Type B pancreatic cell (in vitro differentiated cells): ENCODE measurements at regions not wholly inside any gene's neighbourhood (a gene's known extent, or its start where the extent isn't known, plus 50 kb on each side); places are given as distances from the start of the nearest gene placed in this dataset.

Source experiments
- DNase-seq: peaks from one replicate; pipeline ENCODE4 v3.0.0; 2021; ENCODE audit warnings: mixed read lengths; ENCODE audit not compliant: unreplicated experiment; ENCODE audit errors: extremely low spot score
- H3K27ac Mint-ChIP-seq: 2 replicates; pipeline ENCODE4 v1.8.0; 2021; ENCODE audit warnings: mild to moderate bottlenecking, mixed read lengths
- H3K27me3 Mint-ChIP-seq: 2 replicates; pipeline ENCODE4 v1.8.0; 2021; ENCODE audit warnings: mixed read lengths
- H3K36me3 Mint-ChIP-seq: 2 replicates; pipeline ENCODE4 v1.8.0; 2021; ENCODE audit warnings: mixed read lengths
- H3K4me1 Mint-ChIP-seq: one replicate; pipeline ENCODE4 v1.8.0; 2021; ENCODE audit warnings: mixed read lengths; ENCODE audit not compliant: unreplicated experiment
- H3K4me3 Mint-ChIP-seq: 2 replicates; pipeline ENCODE4 v1.8.0; 2021; ENCODE audit warnings: mild to moderate bottlenecking, mixed read lengths
- H3K9me3 Mint-ChIP-seq: 2 replicates; pipeline ENCODE4 v1.8.0; 2021; ENCODE audit warnings: mixed read lengths
- CTCF ChIP-seq: fragments of 200-600 bp; sonication (generic); conservative IDR thresholded peaks from 2 replicates; pipeline ENCODE4 v1.5.0; 2021; ENCODE audit warnings: antibody characterized with exemption, mild to moderate bottlenecking

DNA sequence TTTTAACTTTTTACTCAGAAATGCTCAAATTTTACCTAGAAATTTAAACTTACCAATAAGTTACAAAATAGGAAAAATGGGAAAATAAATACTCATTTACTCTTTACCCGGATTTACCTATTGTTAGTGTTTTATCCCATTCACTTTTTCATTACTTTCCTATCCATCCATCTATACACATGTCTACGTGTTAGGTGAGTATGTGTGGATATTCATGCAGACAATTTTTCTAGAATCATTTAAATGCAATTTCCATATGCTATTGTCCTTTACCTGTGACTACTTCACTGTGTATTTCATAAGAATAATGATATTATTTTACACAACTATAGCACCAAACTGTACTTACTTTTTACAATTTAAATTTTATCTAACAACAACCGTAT is 896.6 kb upstream of the INTU start:
- Mint-ChIP-seq H3K9me3 (no peaks in the 10 kb centered on the region), H3K4me1 (no peaks in the 10 kb centered on the region), H3K36me3 (no peaks in the 10 kb centered on the region), H3K27me3 (no peaks in the 10 kb centered on the region), H3K4me3 (no peak overlapping the region), H3K27ac (no peak overlapping the region)
- DNase-seq, result no peak
- TF ChIP-seq CTCF, result no peak

DNA sequence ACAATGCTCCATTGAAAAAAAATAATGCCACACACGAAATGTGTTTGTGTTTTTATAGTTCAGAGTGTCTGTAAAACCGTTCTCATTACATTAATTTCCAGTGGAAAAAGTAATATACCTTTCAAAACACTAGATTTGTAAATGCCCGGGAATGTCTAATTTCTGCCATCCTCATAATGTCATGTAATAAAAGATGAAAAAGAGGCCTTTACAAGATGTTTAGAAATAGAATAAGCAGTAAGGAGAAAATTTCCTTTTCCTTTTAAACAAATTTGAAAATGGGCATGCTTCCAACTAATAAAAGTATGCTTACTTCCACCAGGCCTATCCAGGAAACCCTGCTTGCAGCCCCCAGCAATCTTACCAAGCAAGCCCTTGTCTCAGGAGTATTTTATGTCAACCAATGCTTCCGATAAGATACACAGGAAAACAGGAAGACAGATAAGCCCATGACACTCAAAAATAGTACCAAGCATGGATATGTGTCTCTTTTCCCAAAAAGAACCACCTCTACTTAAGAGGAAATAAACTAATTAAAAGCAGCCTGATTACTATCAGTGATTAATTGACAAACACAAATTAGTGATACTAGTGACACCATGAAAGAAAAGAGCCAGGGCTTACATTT is 894.7 kb upstream of the INTU start:
- no peak overlapping the region for H3K4me3 Mint-ChIP-seq
- no peak for DNase-seq
- H3K9me3 Mint-ChIP-seq, result no peaks in the 10 kb centered on the region

GRCh38 chr4:126738527-126738923 is 894.2 kb upstream of the INTU start:
- Mint-ChIP-seq H3K4me1 (no peaks in the 10 kb centered on the region), H3K9me3 (no peaks in the 10 kb centered on the region), H3K36me3 (no peaks in the 10 kb centered on the region), H3K27ac (no peak overlapping the region), H3K4me3 (no peak overlapping the region), H3K27me3 (no peaks in the 10 kb centered on the region)
- no peak for DNase-seq
- TF ChIP-seq CTCF, result no peak

More for the DNA sequence above, 894.7 kb upstream of the INTU start:
- Mint-ChIP-seq H3K4me1 (no peaks in the 10 kb centered on the region), H3K27ac (no peak overlapping the region), H3K36me3 (no peaks in the 10 kb centered on the region), H3K27me3 (no peaks in the 10 kb centered on the region)
- no peak for TF ChIP-seq CTCF

DNA sequence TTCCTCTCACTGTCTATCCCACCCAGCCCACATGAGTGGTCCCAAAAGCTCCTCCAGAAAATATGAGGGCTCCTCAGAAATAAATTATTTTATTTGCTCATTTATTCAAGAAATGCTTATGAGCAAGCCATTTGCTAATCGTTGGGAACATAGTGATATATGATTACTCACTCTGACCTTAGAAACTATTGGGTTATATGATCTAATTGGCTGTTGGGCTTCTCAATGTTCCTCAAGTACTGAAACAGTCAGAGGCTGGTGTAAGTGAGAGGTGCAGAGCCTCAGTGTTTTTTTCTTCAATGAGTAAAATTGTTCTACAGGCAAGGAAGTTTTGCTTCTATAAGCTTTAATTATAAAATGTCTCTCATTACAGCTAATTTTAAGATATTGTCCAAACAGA is 893.8 kb upstream of the INTU start:
- no peak overlapping the region for H3K4me3 Mint-ChIP-seq
- no peak for TF ChIP-seq CTCF
- no peaks in the 10 kb centered on the region for H3K9me3 Mint-ChIP-seq
- H3K27ac Mint-ChIP-seq, result no peak overlapping the region
- H3K4me1 Mint-ChIP-seq, result no peaks in the 10 kb centered on the region
- H3K36me3 Mint-ChIP-seq, result no peaks in the 10 kb centered on the region
- no peaks in the 10 kb centered on the region for H3K27me3 Mint-ChIP-seq
- DNase-seq, result no peak

GRCh38 chr4:126740687-126741086 is 892.1 kb upstream of the INTU start:
- Mint-ChIP-seq H3K4me1 (no peaks in the 10 kb centered on the region), H3K4me3 (no peak overlapping the region), H3K9me3 (no peaks in the 10 kb centered on the region), H3K27ac (no peak overlapping the region), H3K27me3 (no peaks in the 10 kb centered on the region), H3K36me3 (no peaks in the 10 kb centered on the region)
- DNase-seq, result no peak
- no peak for TF ChIP-seq CTCF

DNA sequence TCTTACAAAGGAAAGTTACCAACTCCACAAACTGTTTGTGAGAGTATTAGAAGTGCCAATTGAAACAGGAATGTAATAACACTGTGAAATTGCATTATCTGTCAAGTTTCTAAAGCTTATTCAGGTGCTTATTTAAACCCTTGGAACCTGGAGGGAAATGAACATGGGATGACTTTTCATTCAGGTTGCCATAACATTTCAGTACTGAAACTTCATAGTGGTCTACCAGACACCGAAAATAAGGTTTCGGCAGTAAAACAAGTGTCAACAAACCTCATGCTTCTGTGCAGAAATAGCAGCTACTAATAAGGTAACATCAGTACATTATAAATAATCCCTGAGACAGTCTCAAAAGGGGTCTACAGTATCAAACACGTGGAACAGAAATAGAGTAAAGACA is 890.7 kb upstream of the INTU start:
- no peaks in the 10 kb centered on the region for H3K9me3 Mint-ChIP-seq
- TF ChIP-seq CTCF, result no peak
- no peak overlapping the region for H3K27ac Mint-ChIP-seq

More for the DNA sequence above, 890.7 kb upstream of the INTU start:
- no peak overlapping the region for H3K4me3 Mint-ChIP-seq
- no peaks in the 10 kb centered on the region for H3K36me3 Mint-ChIP-seq
- no peaks in the 10 kb centered on the region for H3K4me1 Mint-ChIP-seq
- no peak for DNase-seq
- H3K27me3 Mint-ChIP-seq, result no peaks in the 10 kb centered on the region
